GM18499 (cell line): ENCODE measurements at regions not wholly inside any gene's neighbourhood (a gene's known extent, or its start where the extent isn't known, plus 50 kb on each side); places are given as distances from the start of the nearest gene placed in this dataset.

Experiments used
- ATAC-seq: cut with Tn5 transposase; IDR thresholded peaks from one replicate; pipeline ENCODE4 v1.9.1; 2021; ENCODE audit warnings: moderate number of reproducible peaks; ENCODE audit not compliant: insufficient read depth, unreplicated experiment

- no peak for ATAC-seq
These were observed 376.5 kb upstream of the ZNF717 start for GRCh38 chr3:76161856-76162255.

DNA sequence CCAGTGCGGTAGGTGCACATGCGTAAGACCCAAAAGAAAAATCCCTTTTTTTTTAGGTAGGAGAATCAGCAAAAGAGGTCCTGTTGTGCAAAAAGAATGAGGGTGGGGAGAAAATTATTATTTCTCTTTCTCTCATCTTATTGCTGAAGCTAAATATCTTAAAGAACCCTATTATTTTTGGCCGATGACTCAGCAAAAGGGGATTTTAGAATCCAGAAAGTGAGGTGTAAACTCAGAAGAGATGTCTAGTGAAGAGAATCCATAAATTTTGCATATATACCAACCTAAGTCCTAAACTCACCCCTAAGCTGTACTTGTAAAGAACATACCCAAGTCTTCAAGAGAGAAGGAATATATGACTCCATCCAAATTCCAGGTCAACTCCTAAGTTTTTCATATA, 386.3 kb upstream of the ZNF717 start:
- ATAC-seq, result no peak

GRCh38 chr3:76177610-76178009, 392.3 kb upstream of the ZNF717 start:
- ATAC-seq, result no peak

- no peak for ATAC-seq
These were observed 393.1 kb upstream of the ZNF717 start for GRCh38 chr3:76178412-76178811.

GRCh38 chr3:76181213-76181612, 395.9 kb upstream of the ZNF717 start:
- no peak for ATAC-seq

- no peak for ATAC-seq
These were observed 412.7 kb upstream of the ZNF717 start for GRCh38 chr3:76198086-76198485.

GRCh38 chr3:76199382-76199781, 414.0 kb upstream of the ZNF717 start:
- ATAC-seq, result no peak

DNA sequence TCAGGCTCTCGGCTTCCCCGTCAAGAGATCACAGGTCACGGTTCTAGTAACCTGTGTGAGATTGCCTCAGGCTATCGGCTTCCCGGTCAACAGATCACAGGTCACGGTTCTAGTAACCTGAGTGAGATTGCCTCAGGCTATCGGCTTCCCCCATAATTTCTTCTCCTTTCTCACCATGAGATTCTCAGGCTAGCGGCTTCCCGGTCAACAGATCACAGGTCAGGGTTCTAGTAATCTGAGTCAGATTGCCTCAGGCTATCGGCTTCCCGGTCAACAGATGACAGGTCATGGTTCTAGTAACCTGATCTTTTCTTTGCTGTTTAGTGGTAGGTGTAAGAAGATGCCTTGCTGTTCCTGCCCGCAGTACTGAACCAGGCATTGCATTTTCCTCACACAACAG, 418.2 kb upstream of the ZNF717 start:
- no peak for ATAC-seq

- ATAC-seq, result no peak
These were observed 421.0 kb upstream of the ZNF717 start for GRCh38 chr3:76206346-76206745.

DNA sequence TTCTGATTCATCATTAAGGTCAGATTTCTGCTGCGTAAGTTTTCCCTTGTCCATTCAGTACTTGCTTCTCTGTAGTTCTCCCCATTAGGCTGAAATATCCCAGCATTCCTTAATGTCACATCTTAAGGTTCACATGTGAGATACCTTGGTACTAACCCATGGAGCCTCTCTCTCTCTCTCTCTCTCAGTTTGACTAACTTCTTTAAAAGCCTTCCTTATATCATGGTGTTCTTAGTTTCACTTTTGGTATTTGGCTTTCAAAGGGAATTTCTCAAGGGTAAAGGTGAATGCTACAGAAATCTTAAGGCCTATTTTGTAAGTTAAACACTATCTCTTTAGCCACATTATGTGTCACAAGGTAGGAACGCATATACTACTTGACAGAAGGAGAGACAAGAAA, 427.3 kb upstream of the ZNF717 start:
- no peak for ATAC-seq

GRCh38 chr3:76222201-76222600, 436.9 kb upstream of the ZNF717 start:
- ATAC-seq, result no peak

GRCh38 chr3:76231258-76231657, 445.9 kb upstream of the ZNF717 start:
- ATAC-seq, result no peak

DNA sequence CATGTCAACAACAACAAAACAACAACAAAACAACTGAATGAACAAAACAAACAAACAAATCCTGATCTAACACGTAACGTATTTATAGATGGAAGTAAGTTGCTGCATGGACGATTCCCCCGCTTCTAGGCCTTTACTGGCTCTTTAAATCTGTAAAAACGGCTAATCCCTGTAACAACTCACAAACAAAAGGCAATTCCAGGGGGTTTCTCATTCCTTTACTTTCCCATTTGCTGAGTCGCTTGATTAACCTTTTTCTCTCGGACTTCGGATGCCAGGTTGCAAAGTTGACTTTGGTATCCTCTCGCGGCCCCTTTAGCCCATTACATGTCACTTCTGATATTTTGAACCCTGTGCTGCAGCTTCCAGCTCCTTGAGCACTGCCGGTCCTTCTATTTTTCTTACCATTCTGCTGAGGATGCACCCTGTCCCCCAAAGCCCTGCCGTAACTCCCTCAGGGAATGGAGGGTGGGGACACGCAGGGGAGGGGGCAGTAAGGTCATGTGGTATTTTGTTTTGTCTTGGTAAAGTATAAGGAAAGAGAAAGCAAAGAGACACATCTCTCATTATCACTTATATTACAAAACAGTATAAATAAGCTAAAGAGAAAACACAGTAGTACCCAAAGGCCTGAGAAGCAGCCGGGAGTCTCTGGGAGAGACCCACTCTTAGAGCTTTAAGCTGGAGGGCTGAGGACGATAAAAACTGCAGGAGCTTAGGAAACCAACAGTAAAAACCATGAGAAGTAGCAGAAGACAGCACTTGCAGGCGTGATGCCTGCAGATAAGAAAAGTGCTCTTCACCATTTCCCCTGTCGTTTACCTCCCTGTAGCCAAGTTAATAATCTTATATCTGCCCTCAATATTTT, 457.8 kb upstream of the ZNF717 start:
- no peak for ATAC-seq

DNA sequence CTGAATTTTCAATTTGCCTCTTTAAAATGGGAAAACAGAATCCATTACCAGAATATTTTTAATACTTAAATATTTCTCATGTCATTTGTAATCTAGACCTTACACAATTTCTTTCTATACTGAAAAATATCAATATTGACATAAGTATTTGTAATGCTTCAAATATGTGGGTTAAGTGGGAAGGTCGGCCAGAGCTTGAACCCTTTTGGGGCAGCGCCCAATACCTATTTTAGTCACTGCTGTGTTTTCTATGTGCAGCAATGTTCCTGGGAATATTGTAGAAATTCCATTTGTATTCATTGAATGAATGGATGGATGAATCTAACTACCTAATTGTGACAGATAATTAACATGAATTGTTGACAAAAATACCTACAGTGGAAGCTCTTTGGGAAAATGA, 459.7 kb upstream of the ZNF717 start:
- ATAC-seq, result no peak

DNA sequence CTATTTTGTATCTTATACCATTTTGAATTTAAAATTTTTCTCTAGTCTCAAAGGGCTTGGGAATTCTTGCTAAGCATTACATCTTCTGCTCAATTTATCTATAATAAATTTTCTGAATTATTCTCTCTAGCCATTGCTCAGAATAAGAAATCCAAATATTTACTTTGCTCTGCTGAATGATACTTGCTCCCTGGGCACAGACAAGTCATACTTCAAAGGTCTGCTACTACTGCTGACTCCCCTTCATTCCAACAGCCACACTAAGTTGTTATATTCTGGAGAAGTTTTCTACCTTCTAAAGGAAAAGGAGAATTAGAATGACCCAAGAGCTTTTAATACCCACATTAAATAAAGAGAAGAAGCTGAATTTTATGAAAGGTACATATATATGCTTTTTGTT, 460.3 kb upstream of the ZNF717 start:
- ATAC-seq, result no peak

DNA sequence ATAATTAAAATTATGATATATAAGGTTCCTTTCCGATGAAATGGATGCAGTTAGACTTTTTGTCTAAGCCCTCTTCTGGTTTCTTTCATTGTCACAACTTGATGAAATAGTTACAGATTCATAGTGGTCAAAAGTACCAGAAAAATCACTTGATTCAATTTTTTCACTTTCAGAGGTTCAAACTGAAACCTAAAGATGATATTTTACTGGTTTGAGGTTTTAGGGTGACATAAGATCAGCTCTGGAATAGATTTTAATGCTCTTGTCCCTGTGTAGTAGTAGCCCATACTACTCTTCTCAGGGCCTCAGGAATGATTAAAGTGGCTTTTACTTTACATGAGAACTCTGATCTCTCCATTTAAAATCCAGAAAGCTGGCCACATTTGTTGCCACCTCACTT, 479.1 kb upstream of the ZNF717 start:
- no peak for ATAC-seq

- no peak for ATAC-seq
These were observed 479.6 kb upstream of the ZNF717 start for GRCh38 chr3:76264911-76265310.

GRCh38 chr3:76266511-76266910, 481.2 kb upstream of the ZNF717 start:
- ATAC-seq, result no peak

- no peak for ATAC-seq
These were observed 482.6 kb upstream of the ZNF717 start for GRCh38 chr3:76267851-76268380.

GRCh38 chr3:76293856-76294255, 508.5 kb upstream of the ZNF717 start:
- no peak for ATAC-seq

- no peak for ATAC-seq
These were observed 515.4 kb upstream of the ZNF717 start for GRCh38 chr3:76300746-76301145.

GRCh38 chr3:76307556-76307955, 522.2 kb upstream of the ZNF717 start:
- no peak for ATAC-seq
